Keratinocyte (primary cell): ENCODE measurements at regions not wholly inside any gene's neighbourhood (a gene's known extent, or its start where the extent isn't known, plus 50 kb on each side); places are given as distances from the start of the nearest gene placed in this dataset.

Source experiments
- CTCF ChIP-seq, 3 experiments: IDR thresholded peaks in 1 of 3; conservative IDR thresholded peaks in 1 of 3; optimal IDR thresholded peaks in 1 of 3; 2 replicates in 2 of 3; 3 replicates in 1 of 3; pipeline versions ENCODE3 to v1.5.1; 2011; ENCODE audit warnings: low read length in 3 of 3, mild to moderate bottlenecking in 3 of 3, moderate library complexity in 2 of 3, control low read depth in 1 of 3, inconsistent platforms in 1 of 3; ENCODE audit not compliant: insufficient read depth in 2 of 3; ENCODE audit errors: extremely low read depth in 1 of 3
- EZH2 ChIP-seq: IDR thresholded peaks from one replicate; pipeline ENCODE4 v1.6.1; 2012; ENCODE audit warnings: inconsistent platforms, mild to moderate bottlenecking, low read length, moderate library complexity

- TF ChIP-seq EZH2 (no peak), CTCF (optimal IDR thresholded peaks at IDR 0.05 in 1 of 3, IDR thresholded peaks at IDR 0.05 in 1 of 3, conservative IDR thresholded peaks at IDR 0.05 in 1 of 3; ENCODE audit: extremely low read depth in 1 of 3, insufficient read depth in 2 of 3, low read length in 3 of 3) (no peak)
These were observed 234.1 kb downstream of the MEX3B start for GRCh38 chr15:81811736-81812135.
